Glomerular endothelial cell (primary cell): ENCODE measurements at regions not wholly inside any gene's neighbourhood (a gene's known extent, or its start where the extent isn't known, plus 50 kb on each side); places are given as distances from the start of the nearest gene placed in this dataset.
"Not testable (repeated sequence)": the region's sequence is repeated elsewhere in the genome, so short reads cannot be mapped to it uniquely, and the experiment has no call there.

Source experiments
- DNase-seq: peaks from one replicate; pipeline ENCODE4 v3.0.0-alpha.2; 2011; ENCODE audit warnings: low read depth, low spot score; ENCODE audit errors: extremely low read depth

- no peak for DNase-seq
Measured at GRCh38 chr4:95779447-95779846, 60.4 kb upstream of the PDHA2 start.

DNA sequence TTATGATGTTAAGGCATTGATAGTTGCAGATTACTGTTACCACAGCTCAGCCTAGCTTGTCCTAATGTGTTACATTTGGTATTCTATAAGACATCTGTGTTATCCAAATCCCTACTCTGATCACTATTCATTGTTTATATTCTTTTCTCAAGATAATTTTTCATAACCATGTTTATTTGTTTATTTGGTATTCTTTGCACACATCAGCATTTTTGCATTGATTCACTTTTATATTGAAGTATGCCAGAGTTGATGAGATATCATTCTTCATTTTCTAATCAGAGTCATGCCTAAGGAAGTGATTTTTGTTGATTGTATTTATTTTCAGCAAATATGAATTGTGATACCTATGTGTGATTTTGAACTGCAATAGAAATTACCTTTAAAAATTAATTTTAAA is 61.2 kb upstream of the PDHA2 start:
- no peak for DNase-seq

DNA sequence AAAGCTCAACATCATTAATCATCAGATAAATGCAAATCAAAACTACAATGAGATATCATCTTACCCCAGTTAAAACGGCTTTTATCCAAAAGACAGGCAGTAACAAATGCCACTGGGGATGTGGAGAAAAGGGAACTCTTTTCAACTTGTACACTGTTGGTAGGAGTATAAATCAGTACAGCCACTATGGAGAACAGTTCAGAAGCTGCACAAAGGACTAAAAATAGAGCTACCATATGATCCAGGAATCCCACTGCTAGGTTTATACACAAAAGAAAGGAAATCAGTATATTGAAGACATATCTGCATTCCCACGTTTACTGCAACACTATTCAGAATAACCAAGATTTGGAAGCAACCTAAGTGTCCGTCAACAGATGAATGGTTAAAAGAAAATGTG is 69.3 kb upstream of the PDHA2 start:
- not testable (repeated sequence) for DNase-seq

- DNase-seq: no peak
Measured at GRCh38 chr4:95764961-95765360, 74.9 kb upstream of the PDHA2 start.

DNA sequence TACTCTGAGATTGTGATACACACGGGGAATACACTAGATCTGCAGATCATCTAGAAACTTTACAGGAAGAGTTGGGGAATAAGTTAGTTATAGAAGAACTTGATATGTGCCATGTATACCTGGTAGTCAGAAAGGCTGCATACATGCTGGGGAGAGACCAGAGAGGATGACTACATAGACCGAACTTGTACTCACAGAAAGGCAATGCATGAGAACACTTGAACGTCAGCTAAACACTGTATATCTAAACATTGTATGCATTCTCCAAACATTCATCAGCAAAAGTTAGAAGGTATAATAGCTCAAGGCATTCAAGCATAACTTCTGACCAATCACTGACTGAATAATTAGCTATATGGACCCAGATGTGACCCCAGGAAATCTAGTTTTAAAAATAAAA is 78.0 kb upstream of the PDHA2 start:
- no peak for DNase-seq

GRCh38 chr4:95761426-95761825 is 78.5 kb upstream of the PDHA2 start:
- DNase-seq: peak; percentile 72

DNA sequence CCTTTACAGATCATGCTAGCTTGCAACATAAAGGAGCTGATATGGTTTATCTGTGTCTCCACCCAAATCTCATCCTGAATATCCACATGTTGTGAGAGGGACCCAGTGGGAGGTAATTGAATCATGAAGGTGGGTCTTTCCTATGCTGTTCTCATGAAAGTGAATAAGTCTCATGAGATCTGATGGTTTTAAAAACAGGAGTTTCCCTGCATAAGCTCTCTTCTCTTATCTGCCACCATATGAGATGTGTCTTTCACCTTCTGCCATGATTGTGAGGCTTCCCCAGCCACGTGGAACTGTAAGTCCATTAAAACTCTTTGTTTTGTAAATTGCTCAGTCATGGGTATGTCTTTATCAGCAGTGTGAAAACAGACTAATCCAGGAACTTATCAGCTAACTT is 79.2 kb upstream of the PDHA2 start:
- DNase-seq: not testable (repeated sequence)

- no peak for DNase-seq
Measured at GRCh38 chr4:95758001-95758400, 81.9 kb upstream of the PDHA2 start.

GRCh38 chr4:95754667-95755066 is 85.2 kb upstream of the PDHA2 start:
- no peak for DNase-seq

- DNase-seq: no peak
Measured at GRCh38 chr4:95749204-95749603, 90.7 kb upstream of the PDHA2 start.

- DNase-seq: no peak
Measured at GRCh38 chr4:95742872-95743271, 97.0 kb upstream of the PDHA2 start.

DNA sequence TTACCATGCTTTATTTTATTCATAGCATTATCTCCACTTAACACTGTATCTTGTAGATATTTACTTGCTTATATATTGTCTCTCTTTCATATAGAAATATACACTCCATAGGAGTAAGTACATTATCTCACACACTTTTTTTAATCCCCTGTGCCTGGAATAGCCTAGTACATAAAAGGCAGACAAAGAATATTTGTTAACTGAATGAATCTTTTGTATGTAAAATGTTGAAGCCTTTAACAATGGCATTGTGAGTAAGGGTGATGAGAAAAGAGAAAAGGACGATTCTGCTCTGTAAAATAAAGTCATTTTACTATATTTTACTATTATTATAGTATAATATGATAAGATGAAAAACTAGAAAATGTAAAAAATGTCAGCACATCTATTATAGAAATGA is 97.7 kb upstream of the PDHA2 start:
- DNase-seq: no peak

DNA sequence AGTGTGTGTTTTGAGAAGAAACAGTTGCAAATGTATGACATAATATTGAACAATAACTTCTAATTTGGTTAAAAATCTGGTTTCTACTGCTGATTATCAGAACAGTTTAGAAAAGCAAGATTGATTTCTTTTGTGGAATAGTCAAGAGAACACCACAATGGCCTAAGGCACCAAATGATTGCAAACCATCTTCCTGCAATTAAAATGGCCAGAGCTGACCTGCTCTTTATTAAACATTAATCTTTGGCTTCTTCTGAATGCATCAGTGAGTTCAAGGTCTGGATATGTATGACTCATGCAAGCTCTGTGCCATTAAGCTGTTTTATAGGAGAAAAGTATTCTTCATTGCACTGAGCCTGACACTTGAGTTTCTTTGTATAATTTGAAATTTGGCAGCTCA is 107.8 kb upstream of the PDHA2 start:
- no peak for DNase-seq

- no peak for DNase-seq
Measured at GRCh38 chr4:95729596-95729995, 110.3 kb upstream of the PDHA2 start.

DNA sequence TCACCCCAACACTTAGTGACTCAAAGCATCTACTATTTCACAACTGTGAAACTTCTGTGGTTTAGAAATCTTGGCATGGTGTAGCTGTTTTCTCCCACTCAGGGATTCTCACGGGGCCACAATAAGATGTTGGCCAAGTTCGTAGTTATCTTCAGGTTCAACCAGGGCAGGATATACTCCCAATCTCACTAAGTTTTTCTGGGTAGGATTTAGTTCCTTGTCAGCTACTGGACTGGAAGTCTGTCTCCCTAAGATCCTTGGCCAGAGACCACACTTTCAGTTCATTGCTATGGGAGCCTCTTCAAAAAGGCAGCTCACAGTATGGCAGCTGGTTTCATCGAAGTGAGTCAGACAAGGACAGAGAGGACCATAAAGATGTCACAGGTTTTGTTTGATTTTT is 111.7 kb upstream of the PDHA2 start:
- DNase-seq: no peak

GRCh38 chr4:95715830-95716229 is 124.1 kb upstream of the PDHA2 start:
- no peak for DNase-seq

GRCh38 chr4:95714571-95714970 is 125.3 kb upstream of the PDHA2 start:
- DNase-seq: no peak

DNA sequence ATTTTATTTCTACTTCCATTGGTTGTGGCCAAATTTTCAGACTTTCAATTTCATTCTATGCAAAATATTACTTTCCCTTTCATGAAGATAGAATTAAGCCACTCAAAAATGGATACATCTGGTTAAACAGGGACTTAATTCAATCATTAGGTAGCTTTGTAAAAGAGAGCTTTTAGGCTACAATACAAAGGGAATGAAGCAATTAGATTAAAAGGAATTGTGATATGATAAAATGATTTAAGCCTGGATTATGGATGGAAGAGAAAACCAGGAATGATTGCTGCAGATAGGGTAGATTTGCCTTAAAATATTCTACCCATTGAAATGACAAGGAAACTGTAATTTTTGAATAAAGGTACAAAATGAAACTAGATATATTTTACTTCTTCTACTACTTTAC is 134.6 kb upstream of the PDHA2 start:
- DNase-seq: no peak

DNA sequence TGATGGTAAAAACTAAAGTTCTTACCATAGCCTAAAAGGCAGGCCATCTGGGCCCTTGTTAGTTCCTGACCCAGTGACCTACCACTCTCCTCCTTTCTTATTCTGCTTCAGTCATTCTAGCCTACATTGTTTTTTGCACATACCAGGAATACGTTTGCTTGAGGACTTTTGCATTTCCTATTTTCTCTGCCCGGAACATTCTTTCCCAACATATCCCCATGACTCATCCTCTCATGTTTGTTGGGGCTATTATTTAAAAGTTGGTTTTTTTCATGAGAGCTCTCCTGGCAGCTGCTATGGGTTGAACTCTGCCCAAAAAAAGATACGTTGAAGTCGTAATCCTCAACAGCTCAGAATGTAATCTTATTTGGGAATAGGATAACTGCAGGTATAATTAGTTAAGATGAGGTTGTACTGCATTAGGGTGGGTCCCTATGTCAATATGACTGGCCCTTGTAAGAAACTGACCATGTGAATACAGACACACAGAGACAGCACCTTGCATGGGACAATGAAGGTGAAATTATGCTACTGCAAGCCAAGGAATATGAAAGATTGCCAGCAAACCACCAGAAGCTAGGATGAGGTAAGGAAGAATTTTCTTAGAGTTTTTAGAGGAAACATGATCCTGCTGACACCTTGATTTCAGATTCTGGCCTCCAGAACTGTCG is 138.3 kb upstream of the PDHA2 start:
- peak; percentile 68 for DNase-seq

DNA sequence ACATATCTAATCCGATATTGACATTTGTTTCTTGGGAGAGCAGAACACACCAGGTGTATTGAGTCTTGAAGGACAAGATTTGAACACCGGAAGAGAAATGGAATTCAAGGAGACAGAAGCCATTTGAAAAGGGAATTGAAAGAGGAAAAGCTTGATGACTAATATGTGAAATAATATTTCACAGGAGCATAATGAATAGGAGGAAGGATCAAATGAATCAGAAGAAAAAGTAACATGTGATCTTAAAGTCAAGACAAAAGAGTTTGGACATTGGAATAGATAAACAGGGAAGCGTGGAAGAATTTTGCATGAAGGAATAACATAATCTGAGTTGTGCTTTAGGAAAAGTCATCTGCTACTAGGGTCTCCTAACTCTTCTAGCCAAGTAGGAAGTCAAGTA is 145.5 kb upstream of the PDHA2 start:
- no peak for DNase-seq

GRCh38 chr4:95693594-95693993 is 144.8 kb upstream of the UNC5C start:
- DNase-seq: no peak

DNA sequence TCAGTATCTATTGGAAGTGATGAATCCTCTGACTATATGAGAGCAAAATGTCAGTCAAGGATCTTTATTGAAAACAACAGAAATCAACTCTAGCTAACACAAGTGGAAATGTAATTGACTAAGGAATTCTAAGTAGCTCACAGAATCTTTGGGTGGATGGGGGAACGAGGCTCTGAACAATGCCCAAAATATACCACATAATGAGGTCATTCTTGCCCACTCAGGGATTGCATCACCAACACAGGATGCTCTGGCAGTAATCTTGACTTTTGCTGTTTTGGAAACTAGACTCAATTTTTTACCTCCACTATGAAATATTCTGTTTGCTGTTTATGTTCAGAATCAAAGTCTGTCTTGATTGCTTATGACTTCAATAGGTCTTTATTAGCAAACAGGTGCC is 127.4 kb upstream of the UNC5C start:
- DNase-seq: no peak

DNA sequence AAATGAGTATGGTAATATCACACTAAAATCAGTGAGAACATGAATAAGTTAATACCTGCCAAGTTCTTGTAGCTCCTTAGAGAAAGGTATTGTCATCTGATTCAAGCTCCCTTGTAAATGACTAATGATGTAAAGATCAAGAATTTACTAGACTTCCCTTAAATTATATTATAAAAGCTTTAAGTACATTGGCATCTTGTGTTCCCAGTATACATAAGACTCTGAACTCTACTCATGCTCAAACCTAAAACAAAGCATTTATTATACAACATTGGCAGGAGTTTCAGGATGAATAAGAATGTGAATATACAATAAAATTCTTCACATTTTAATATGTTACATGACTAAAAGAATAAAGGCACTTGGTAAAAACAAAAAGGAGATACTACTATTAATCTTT is 126.8 kb upstream of the UNC5C start:
- DNase-seq: no peak
